GM12865 (cell line): ENCODE measurements at regions not wholly inside any gene's neighbourhood (a gene's known extent, or its start where the extent isn't known, plus 50 kb on each side); places are given as distances from the start of the nearest gene placed in this dataset.

Experiments
- DNase-seq: peaks from one replicate; pipeline ENCODE4 v3.0.0; 2010; ENCODE audit warnings: low read depth
- H3K4me3 ChIP-seq: 2 replicates; pipeline ENCODE4 v1.5.1; 2011; ENCODE audit warnings: mild to moderate bottlenecking, low read depth, low read length, control low read depth
- CTCF ChIP-seq: IDR thresholded peaks from 2 replicates; pipeline ENCODE4 v1.5.1; 2011; ENCODE audit warnings: low read length, control low read depth, low read depth, inconsistent platforms; ENCODE audit not compliant: insufficient read depth; ENCODE audit errors: missing control alignments

- no peak for DNase-seq
- no peak for TF ChIP-seq CTCF
Observed at GRCh38 chr2:204331180-204331579, 214.1 kb upstream of the PARD3B start.

GRCh38 chr2:204331988-204332387, 213.3 kb upstream of the PARD3B start:
- TF ChIP-seq CTCF = no peak
- no peak overlapping the region for H3K4me3 ChIP-seq
- DNase-seq = no peak

More at GRCh38 chr2:204331180-204331579, 214.1 kb upstream of the PARD3B start:
- no peak overlapping the region for H3K4me3 ChIP-seq

- no peak for DNase-seq
- no peak for TF ChIP-seq CTCF
- no peak overlapping the region for H3K4me3 ChIP-seq
Observed at GRCh38 chr2:204332706-204333105, 212.6 kb upstream of the PARD3B start.

- no peak for DNase-seq
- TF ChIP-seq CTCF = no peak
- H3K4me3 ChIP-seq = no peak overlapping the region
Observed at GRCh38 chr2:204333861-204334260, 211.4 kb upstream of the PARD3B start.

GRCh38 chr2:204335451-204336058, 209.7 kb upstream of the PARD3B start:
- TF ChIP-seq CTCF = no peak
- no peak overlapping the region for H3K4me3 ChIP-seq
- DNase-seq = no peak

- no peak for TF ChIP-seq CTCF
- DNase-seq = no peak
- H3K4me3 ChIP-seq = no peak overlapping the region
Observed at GRCh38 chr2:204336153-204336744, 209.0 kb upstream of the PARD3B start.

DNA sequence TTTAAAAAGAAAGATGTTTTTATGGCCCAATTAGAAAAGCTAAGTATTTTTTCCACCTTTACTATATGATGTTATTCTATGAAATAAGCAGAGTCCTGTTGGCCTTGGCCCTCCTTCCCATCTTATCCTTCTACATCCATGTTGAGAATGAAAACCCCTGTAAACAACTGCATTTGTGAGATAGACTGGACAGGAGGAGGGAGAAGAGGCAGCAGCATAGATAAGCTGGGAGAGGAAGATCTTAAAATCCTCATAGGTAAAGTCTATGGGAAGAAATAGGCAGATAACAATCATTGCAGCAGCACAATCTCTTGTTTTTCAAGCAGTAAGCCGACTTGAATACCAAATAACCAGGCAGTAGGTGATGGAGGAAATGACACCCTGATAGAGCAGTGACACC, 207.6 kb upstream of the PARD3B start:
- DNase-seq = no peak
- no peak overlapping the region for H3K4me3 ChIP-seq
- TF ChIP-seq CTCF = no peak
